ENCODE measurements at regions not wholly inside any gene's neighbourhood (a gene's known extent, or its start where the extent isn't known, plus 50 kb on each side); places are given as distances from the start of the nearest gene placed in this dataset.

GRCh38 chr5:73232266-73233041, 59.5 kb downstream of the TMEM174 start:
- no peaks in the 10 kb centered on the region for H3K36me3 ChIP-seq (ENCODE audit: insufficient read depth, low read length)
- DNase-seq = no peak

GRCh38 chr5:73231246-73231778, 58.3 kb downstream of the TMEM174 start:
- H3K36me3 Mint-ChIP-seq = no peaks in the 10 kb centered on the region
- no peak overlapping the region for H3K4me3 ChIP-seq (ENCODE audit: low read length)
- no peak for DNase-seq
- H3K36me3 ChIP-seq (ENCODE audit: insufficient read depth, low read length) = no peaks in the 10 kb centered on the region
- no peak overlapping the region for H3K27ac Mint-ChIP-seq
- peak overlapping the region in 1 of 7 donors; percentile 52 for H3K4me3 Mint-ChIP-seq
- ChIA-PET CTCF (no interaction called here), POLR2A (no interaction called here)
- peaks cover 66 to 84% of the 10 kb centered on the region in 2 donors for H3K27me3 Mint-ChIP-seq
- no peak overlapping the region for H3K27ac ChIP-seq (ENCODE audit: low read depth, low read length)
- H3K27me3 ChIP-seq (ENCODE audit: insufficient read depth, low read length, poor library complexity, severe bottlenecking) = peaks cover 60% of the 10 kb centered on the region
- no peaks in the 10 kb centered on the region for H3K9me3 Mint-ChIP-seq
- H3K4me1 ChIP-seq (ENCODE audit: insufficient read depth, low read length) = peaks cover 22% of the 10 kb centered on the region
- H3K9me3 ChIP-seq (ENCODE audit: low read length) = no peaks in the 10 kb centered on the region
- peaks cover 18 to 39% (median 25%) of the 10 kb centered on the region in 3 donors for H3K4me1 Mint-ChIP-seq

More at GRCh38 chr5:73232266-73233041, 59.5 kb downstream of the TMEM174 start:
- peaks cover 18 to 39% (median 25%) of the 10 kb centered on the region in 3 donors for H3K4me1 Mint-ChIP-seq
- H3K4me1 ChIP-seq (ENCODE audit: insufficient read depth, low read length) = peaks cover 22% of the 10 kb centered on the region
- H3K4me3 ChIP-seq (ENCODE audit: low read length) = no peak overlapping the region
- POLR2A ChIA-PET = no interaction called here
- no peak overlapping the region for H3K27ac ChIP-seq (ENCODE audit: low read depth, low read length)
- H3K4me3 Mint-ChIP-seq = peak overlapping the region; percentile 19 to 76 (median 52)
- H3K27me3 ChIP-seq (ENCODE audit: insufficient read depth, low read length, poor library complexity, severe bottlenecking) = peaks cover 63% of the 10 kb centered on the region
- H3K27me3 Mint-ChIP-seq = peaks cover 61 to 82% of the 10 kb centered on the region in 2 donors
- H3K36me3 Mint-ChIP-seq = no peaks in the 10 kb centered on the region
- no peaks in the 10 kb centered on the region for H3K9me3 ChIP-seq (ENCODE audit: low read length)
- CTCF ChIA-PET = no interaction called here
- H3K27ac Mint-ChIP-seq = peak overlapping the region in 2 of 8 donors; percentile 53 to 88
- no peaks in the 10 kb centered on the region for H3K9me3 Mint-ChIP-seq

DNA sequence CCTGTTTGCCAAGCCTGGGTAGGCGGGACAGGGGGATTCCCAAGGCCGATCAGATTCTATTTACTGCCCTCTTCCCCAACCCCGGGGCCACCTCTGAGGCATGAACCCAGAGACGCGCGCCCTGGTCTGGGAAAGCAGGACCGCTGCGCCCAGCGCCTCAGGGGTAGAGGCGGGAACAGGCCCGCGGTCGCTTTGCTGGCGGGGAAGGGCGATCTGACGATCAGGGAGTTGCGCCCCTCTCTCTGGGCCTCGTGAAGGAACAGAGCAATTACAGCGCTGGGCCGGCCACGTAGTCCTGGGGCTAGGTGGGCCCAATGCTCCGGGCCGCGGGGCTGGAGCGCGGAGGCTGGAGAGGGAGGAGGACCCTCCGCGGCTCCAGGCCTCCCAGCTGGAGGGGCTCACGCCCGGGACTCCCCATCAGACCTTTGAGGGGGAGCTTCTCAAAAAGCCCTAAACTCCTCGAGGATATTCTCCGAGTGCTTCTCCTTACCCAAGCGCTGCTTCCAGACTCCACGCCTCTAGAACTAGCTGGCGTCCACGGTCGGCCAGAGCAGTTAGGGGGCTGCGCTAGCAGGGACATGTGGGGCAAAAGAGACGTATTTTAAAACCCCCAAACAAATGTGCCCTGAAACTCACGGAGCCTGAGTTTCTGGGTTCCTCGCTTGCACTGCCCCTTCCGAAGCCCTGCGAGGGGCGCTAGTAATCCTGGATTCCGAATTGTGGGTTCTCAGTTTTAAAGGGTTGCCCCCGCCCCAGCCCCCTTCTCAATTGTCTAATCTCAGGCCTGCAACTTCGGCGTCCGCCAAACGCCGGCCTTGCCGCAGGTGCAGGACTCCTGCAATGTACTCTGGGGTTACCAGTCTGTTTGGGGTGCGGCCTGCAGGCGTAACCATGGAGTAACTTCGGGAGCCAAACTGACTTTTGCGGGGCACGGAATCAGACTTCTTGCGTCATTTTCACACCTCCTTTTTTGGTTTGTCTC, 57.6 kb downstream of the TMEM174 start:
- Histone ChIP-seq H3K4me3 (ENCODE audit: low read length) (no peak overlapping the region), H3K27ac (ENCODE audit: low read depth, low read length) (no peak overlapping the region), H3K27me3 (ENCODE audit: insufficient read depth, low read length, poor library complexity, severe bottlenecking) (peaks cover 52% of the 10 kb centered on the region), H3K4me1 (ENCODE audit: insufficient read depth, low read length) (peaks cover 22% of the 10 kb centered on the region), H3K36me3 (ENCODE audit: insufficient read depth, low read length) (no peaks in the 10 kb centered on the region), H3K9me3 (ENCODE audit: low read length) (no peaks in the 10 kb centered on the region)
- Mint-ChIP-seq H3K4me1 (peaks cover 18 to 39% (median 25%) of the 10 kb centered on the region in 3 donors), H3K9me3 (no peaks in the 10 kb centered on the region), H3K27me3 (peaks cover 69 to 84% of the 10 kb centered on the region in 2 donors), H3K4me3 (no peak overlapping the region), H3K36me3 (no peaks in the 10 kb centered on the region), H3K27ac (no peak overlapping the region)
- DNase-seq = no peak
- CTCF ChIA-PET = no interaction called here
- POLR2A ChIA-PET = no interaction called here

GRCh38 chr5:73229271-73229670, 56.3 kb downstream of the TMEM174 start:
- Mint-ChIP-seq H3K36me3 (no peaks in the 10 kb centered on the region), H3K27me3 (peaks cover 64 to 83% of the 10 kb centered on the region in 2 donors), H3K4me1 (peaks cover 18 to 33% (median 25%) of the 10 kb centered on the region in 3 donors), H3K4me3 (no peak overlapping the region), H3K9me3 (no peaks in the 10 kb centered on the region), H3K27ac (no peak overlapping the region)
- POLR2A ChIA-PET = no interaction called here
- Histone ChIP-seq H3K4me3 (ENCODE audit: low read length) (no peak overlapping the region), H3K36me3 (ENCODE audit: insufficient read depth, low read length) (no peaks in the 10 kb centered on the region), H3K27me3 (ENCODE audit: insufficient read depth, low read length, poor library complexity, severe bottlenecking) (peaks cover 43% of the 10 kb centered on the region), H3K4me1 (ENCODE audit: insufficient read depth, low read length) (peaks cover 22% of the 10 kb centered on the region), H3K9me3 (ENCODE audit: low read length) (no peaks in the 10 kb centered on the region), H3K27ac (ENCODE audit: low read depth, low read length) (no peak overlapping the region)
- no peak for DNase-seq
- CTCF ChIA-PET = interaction anchor here (1.2 to 2.1 kb wide), 2 partner anchors 13 to 222 kb away, joined by 3 to 9 read pairs; no protein-coding TSS in a partner anchor

DNA sequence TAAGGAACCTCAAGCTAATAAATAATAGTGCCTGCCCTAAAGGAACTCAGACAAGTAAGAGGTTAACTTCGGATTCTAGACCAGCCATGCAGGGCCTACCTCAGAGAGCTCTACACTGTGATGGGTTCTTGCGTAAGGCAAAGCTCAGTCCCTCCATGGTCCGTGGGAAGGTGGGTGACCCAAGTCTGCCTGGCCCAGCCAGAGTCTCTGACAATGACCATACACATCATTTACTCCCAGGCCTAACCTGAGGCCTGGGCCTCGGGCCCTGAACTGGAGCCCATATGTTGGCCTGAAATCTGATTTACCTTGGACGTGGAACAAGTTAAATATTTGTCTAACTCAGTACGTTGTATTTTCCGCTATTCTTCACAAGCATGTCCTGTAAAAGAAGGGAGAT, 55.1 kb downstream of the TMEM174 start:
- H3K27me3 Mint-ChIP-seq = peaks cover 63 to 84% of the 10 kb centered on the region in 2 donors
- H3K9me3 Mint-ChIP-seq = no peaks in the 10 kb centered on the region
- H3K36me3 Mint-ChIP-seq = no peaks in the 10 kb centered on the region
- Histone ChIP-seq H3K4me3 (ENCODE audit: low read length) (no peak overlapping the region), H3K27ac (ENCODE audit: low read depth, low read length) (no peak overlapping the region), H3K4me1 (ENCODE audit: insufficient read depth, low read length) (peaks cover 13% of the 10 kb centered on the region), H3K27me3 (ENCODE audit: insufficient read depth, low read length, poor library complexity, severe bottlenecking) (peaks cover 31% of the 10 kb centered on the region), H3K36me3 (ENCODE audit: insufficient read depth, low read length) (no peaks in the 10 kb centered on the region), H3K9me3 (ENCODE audit: low read length) (no peaks in the 10 kb centered on the region)
- ChIA-PET CTCF (interaction anchor here (1.5 to 2.1 kb wide), 2 partner anchors 12 to 223 kb away, joined by 5 to 9 read pairs; no protein-coding TSS in a partner anchor), POLR2A (no interaction called here)
- H3K4me3 Mint-ChIP-seq = no peak overlapping the region
- no peak overlapping the region for H3K27ac Mint-ChIP-seq
- no peak for DNase-seq
- H3K4me1 Mint-ChIP-seq = peaks cover 13 to 23% (median 17%) of the 10 kb centered on the region in 3 donors

Data from CD8-positive, alpha-beta memory T cell (primary cell).